Upper lobe of left lung (tissue), 6 donors: ENCODE measurements at regions not wholly inside any gene's neighbourhood (a gene's known extent, or its start where the extent isn't known, plus 50 kb on each side); places are given as distances from the start of the nearest gene placed in this dataset.

Source experiments
- ATAC-seq, 2 donors: fragments of 200-7000 bp; cut with Tn5 transposase; one replicate each; pipeline ENCODE4 v1.9.1; 2022; ENCODE audit warnings: mild to moderate bottlenecking in 2 of 2, moderate library complexity in 2 of 2; ENCODE audit not compliant: low FRiP score in 2 of 2
- DNase-seq, 2 donors: peaks; one replicate each; pipeline ENCODE4 v3.0.0-alpha.2; 2019 to 2020
- H3K27ac ChIP-seq, 4 donors: fragments of 200-600 bp; sonication (generic); one replicate each; pipeline ENCODE4 v1.5.1; 2016 to 2019
- H3K27me3 ChIP-seq, 4 donors: fragments of 200-600 bp; sonication (generic); one replicate each; pipeline ENCODE4 v1.5.1; 2017 to 2019
- H3K36me3 ChIP-seq, 4 donors: fragments of 200-600 bp; sonication (generic); one replicate each; pipeline ENCODE4 v1.5.1; 2016 to 2019
- H3K4me1 ChIP-seq, 4 donors: fragments of 200-600 bp; sonication (generic); one replicate each; pipeline ENCODE4 v1.5.1; 2018 to 2019
- H3K4me3 ChIP-seq, 4 donors: fragments of 200-600 bp; sonication (generic); one replicate each; pipeline ENCODE4 v1.5.1; 2017 to 2019; ENCODE audit warnings: mild to moderate bottlenecking in 2 of 4, moderate library complexity in 1 of 4
- H3K9me3 ChIP-seq, 4 donors: fragments of 200-600 bp; sonication (generic); one replicate each; pipeline ENCODE4 v1.5.1; 2018 to 2019
- CTCF ChIP-seq, 6 experiments: fragments of 450-650 bp in 4 of 6; fragments of 200-600 bp in 2 of 6; sonication (generic) in 2 of 6; IDR thresholded peaks; one replicate each; pipeline ENCODE4 v1.5.1; 2016 to 2019; ENCODE audit warnings: antibody characterized with exemption in 6 of 6
- EP300 ChIP-seq, 4 donors: sonication (generic); formaldehyde crosslinking; IDR thresholded peaks; one replicate each; pipeline ENCODE4 v1.5.1; 2017; ENCODE audit warnings: antibody characterized with exemption in 4 of 4, control low read depth in 2 of 4
- POLR2A ChIP-seq, 4 donors: fragments of 450-650 bp; IDR thresholded peaks; one replicate each; pipeline ENCODE4 v1.5.1; 2016 to 2017; ENCODE audit warnings: antibody characterized with exemption in 4 of 4, mild to moderate bottlenecking in 2 of 4
- POLR2AphosphoS5 ChIP-seq, 2 donors: sonication (generic); formaldehyde crosslinking; IDR thresholded peaks; one replicate each; pipeline ENCODE4 v1.5.1; 2017; ENCODE audit warnings: antibody characterized with exemption in 2 of 2
- WGBS, 2 donors: methylation state at CpG; one replicate each; pipeline ENCODE4 v1.1.5; 2017 to 2018; 5-methylcytosine and 5-hydroxymethylcytosine counted together
- donor health status: DM: no; HTN: no; CAD: no; lungs with moderate emphysema.
- donor health status: DM: no; HTN: yes; CAD: no; lungs with severe emphysema.

DNA sequence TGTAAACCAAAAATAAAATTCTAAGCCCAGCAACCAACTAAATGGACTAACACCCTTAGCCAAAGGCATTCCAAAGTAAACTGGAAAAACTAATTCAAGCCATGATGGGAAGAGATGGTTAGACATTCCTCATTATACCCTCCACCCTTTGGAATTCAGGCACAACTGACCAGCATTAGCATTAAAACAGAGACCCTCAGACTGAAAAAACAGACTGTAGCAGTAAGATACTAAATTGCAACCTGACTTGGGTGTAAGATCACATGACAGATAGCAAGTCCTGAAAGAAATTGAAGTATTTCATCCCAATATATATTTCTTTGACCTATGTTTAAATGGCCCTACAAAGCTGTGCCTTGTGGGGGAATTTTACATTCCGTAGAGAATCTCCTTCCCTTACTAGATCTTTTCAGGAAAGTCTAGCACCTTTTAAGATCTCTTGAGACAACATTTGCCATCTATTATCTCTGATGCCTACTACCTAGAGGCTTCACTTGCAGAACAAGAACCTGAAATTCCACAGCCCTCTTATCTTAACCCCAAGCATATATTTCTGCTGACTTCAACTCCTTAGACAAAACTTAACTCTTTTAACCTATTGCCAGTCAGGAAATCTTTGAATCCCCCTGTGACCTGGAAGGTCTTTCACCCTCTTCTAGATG, 750.2 kb upstream of the IGFBP3 start:
- Histone ChIP-seq H3K27me3 (no peaks in the 10 kb centered on the region), H3K9me3 (no peaks in the 10 kb centered on the region), H3K4me1 (no peaks in the 10 kb centered on the region), H3K4me3 (no peak overlapping the region), H3K27ac (no peak overlapping the region), H3K36me3 (no peaks in the 10 kb centered on the region)
- DNase-seq (no peak), ATAC-seq (no peak)
- TF ChIP-seq EP300 (IDR thresholded peaks at IDR 0.05) (no peak), POLR2AphosphoS5 (IDR thresholded peaks at IDR 0.05) (no peak), POLR2A (IDR thresholded peaks at IDR 0.05) (no peak)
- WGBS, 2 donors = 60 to 79% methylated on average over 1 of the region's 1 CpG

DNA sequence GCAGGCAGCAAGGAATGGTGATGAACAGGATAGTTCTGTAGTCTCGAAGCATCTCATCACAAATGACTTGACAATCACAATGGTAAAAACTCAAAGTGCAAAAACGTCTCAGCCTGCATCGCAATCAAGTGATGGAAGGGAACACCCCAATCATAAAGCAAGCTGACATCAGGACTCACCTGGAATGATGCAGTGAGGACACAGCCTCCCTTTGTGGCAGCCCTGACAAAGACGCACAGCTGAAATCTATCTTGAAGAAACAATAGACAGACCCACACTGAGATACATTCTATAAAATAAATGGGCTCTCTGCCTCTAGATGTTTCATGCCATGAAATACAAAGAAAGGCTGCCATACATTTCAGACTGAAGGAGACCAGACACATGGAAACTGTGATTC, 748.0 kb upstream of the IGFBP3 start:
- no peak overlapping the region for H3K27ac ChIP-seq
- H3K4me1 ChIP-seq = no peaks in the 10 kb centered on the region
- no peaks in the 10 kb centered on the region for H3K27me3 ChIP-seq
- TF ChIP-seq EP300 (IDR thresholded peaks at IDR 0.05) = no peak
- TF ChIP-seq POLR2A (IDR thresholded peaks at IDR 0.05) = no peak
- TF ChIP-seq CTCF (IDR thresholded peaks at IDR 0.05) = no peak
- TF ChIP-seq POLR2AphosphoS5 (IDR thresholded peaks at IDR 0.05) = no peak
- WGBS, 2 donors = 87 to 93% methylated on average over 4 of the region's 4 CpGs
- no peaks in the 10 kb centered on the region for H3K9me3 ChIP-seq
- ATAC-seq (no peak), DNase-seq (no peak)
- H3K36me3 ChIP-seq = no peaks in the 10 kb centered on the region
- no peak overlapping the region for H3K4me3 ChIP-seq

DNA sequence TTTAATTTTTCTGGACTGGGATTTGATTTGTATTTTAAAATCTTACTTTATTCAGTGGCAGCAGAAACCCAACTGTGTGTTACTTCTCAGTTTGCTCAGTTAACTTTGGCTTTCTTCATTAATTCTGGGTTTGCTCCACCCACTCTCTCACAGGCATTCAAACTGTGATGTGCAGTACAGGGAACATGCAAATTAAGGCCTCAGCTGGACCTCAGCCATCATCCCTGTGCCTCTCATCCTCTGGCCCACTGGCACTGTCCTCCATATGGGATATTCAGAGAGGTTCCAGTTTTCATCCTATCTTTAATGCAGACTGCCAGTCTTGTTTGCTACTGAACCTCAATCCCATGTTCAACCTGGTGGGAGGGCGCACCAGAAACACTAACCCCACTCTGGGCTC, 743.4 kb upstream of the IGFBP3 start:
- H3K4me3 ChIP-seq = no peak overlapping the region
- H3K27ac ChIP-seq = no peak overlapping the region
- no peaks in the 10 kb centered on the region for H3K4me1 ChIP-seq
- no peak for TF ChIP-seq POLR2AphosphoS5 (IDR thresholded peaks at IDR 0.05)
- TF ChIP-seq EP300 (IDR thresholded peaks at IDR 0.05) = no peak
- TF ChIP-seq POLR2A (IDR thresholded peaks at IDR 0.05) = no peak
- no peak for TF ChIP-seq CTCF (IDR thresholded peaks at IDR 0.05)
- WGBS, 2 donors = 85 to 100% methylated on average over 1 of the region's 1 CpG
- ATAC-seq = no peak
- no peaks in the 10 kb centered on the region for H3K9me3 ChIP-seq
- no peaks in the 10 kb centered on the region for H3K36me3 ChIP-seq
- no peaks in the 10 kb centered on the region for H3K27me3 ChIP-seq
- no peak for DNase-seq

GRCh38 chr7:46663025-46663424, 742.0 kb upstream of the IGFBP3 start:
- no peaks in the 10 kb centered on the region for H3K27me3 ChIP-seq
- no peaks in the 10 kb centered on the region for H3K9me3 ChIP-seq
- H3K27ac ChIP-seq = no peak overlapping the region
- DNase-seq (no peak), ATAC-seq (no peak)
- WGBS, 2 donors = 49 to 80% methylated on average over 3 of the region's 3 CpGs
- no peaks in the 10 kb centered on the region for H3K36me3 ChIP-seq
- no peaks in the 10 kb centered on the region for H3K4me1 ChIP-seq
- TF ChIP-seq CTCF (IDR thresholded peaks at IDR 0.05) (no peak), EP300 (IDR thresholded peaks at IDR 0.05) (no peak), POLR2AphosphoS5 (IDR thresholded peaks at IDR 0.05) (no peak), POLR2A (IDR thresholded peaks at IDR 0.05) (no peak)
- H3K4me3 ChIP-seq = no peak overlapping the region

DNA sequence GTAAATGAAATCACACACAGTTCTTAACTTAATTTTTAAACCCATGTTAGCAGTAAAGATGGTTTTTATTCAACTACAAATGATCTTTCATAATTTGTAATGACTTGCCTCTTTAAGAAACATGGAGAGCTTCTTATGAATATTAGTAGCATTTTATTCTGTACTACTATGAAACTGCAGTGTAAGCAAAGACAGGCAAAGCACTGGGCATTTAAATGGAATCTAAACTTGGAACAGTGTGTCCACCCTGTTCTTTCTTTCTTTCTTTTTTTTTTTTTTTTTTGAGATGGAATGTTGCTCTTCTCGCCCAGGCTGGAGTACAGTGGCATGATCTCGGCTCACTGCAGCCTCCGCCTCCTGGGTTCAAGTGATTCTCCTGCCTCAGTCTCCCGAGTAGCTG, 740.4 kb upstream of the IGFBP3 start:
- WGBS, 2 donors = 70 to 81% methylated on average over 3 to 4 of the region's 4 CpGs
- no peaks in the 10 kb centered on the region for H3K27me3 ChIP-seq

More for the DNA sequence above, 740.4 kb upstream of the IGFBP3 start:
- H3K4me1 ChIP-seq = no peaks in the 10 kb centered on the region
- no peak overlapping the region for H3K4me3 ChIP-seq
- no peaks in the 10 kb centered on the region for H3K36me3 ChIP-seq
- ATAC-seq = no peak
- no peak overlapping the region for H3K27ac ChIP-seq
- TF ChIP-seq EP300 (IDR thresholded peaks at IDR 0.05) (no peak), CTCF (IDR thresholded peaks at IDR 0.05) (no peak), POLR2AphosphoS5 (IDR thresholded peaks at IDR 0.05) (no peak), POLR2A (IDR thresholded peaks at IDR 0.05) (no peak)
- DNase-seq = no peak
- no peaks in the 10 kb centered on the region for H3K9me3 ChIP-seq
